ENCODE measurements at regions not wholly inside any gene's neighbourhood (a gene's known extent, or its start where the extent isn't known, plus 50 kb on each side); places are given as distances from the start of the nearest gene placed in this dataset.

- Histone ChIP-seq H3K27me3 (no peaks in the 10 kb centered on the region), H3K36me3 (no peaks in the 10 kb centered on the region), H3K27ac (no peak overlapping the region), H3K4me3 (no peak overlapping the region), H3K9me3 (no peaks in the 10 kb centered on the region), H3K4me1 (no peaks in the 10 kb centered on the region)
- no peak for DNase-seq
- no peak for TF ChIP-seq CTCF (IDR thresholded peaks at IDR 0.05)
- intact Hi-C loops (cut with DNase I): no loop called here
- peak; percentile 32 for ATAC-seq
These were observed 125.8 kb upstream of the ZNF366 start for GRCh38 chr5:72633041-72633445.

- DNase-seq (no peak), ATAC-seq (no peak)
- H3K9me3 ChIP-seq: no peaks in the 10 kb centered on the region
- H3K4me1 ChIP-seq: no peaks in the 10 kb centered on the region
- H3K27ac ChIP-seq: no peak overlapping the region
- TF ChIP-seq CTCF (IDR thresholded peaks at IDR 0.05): no peak
- H3K36me3 ChIP-seq: no peaks in the 10 kb centered on the region
- intact Hi-C loops (cut with DNase I): no loop called here
- no peaks in the 10 kb centered on the region for H3K27me3 ChIP-seq
- no peak overlapping the region for H3K4me3 ChIP-seq
These were observed 123.5 kb upstream of the ZNF366 start for GRCh38 chr5:72630721-72631120.

- no peaks in the 10 kb centered on the region for H3K36me3 ChIP-seq
- intact Hi-C loops (cut with DNase I): no loop called here
- no peak for TF ChIP-seq CTCF (IDR thresholded peaks at IDR 0.05)
- no peak for DNase-seq
- no peak overlapping the region for H3K27ac ChIP-seq
- H3K9me3 ChIP-seq: no peaks in the 10 kb centered on the region
- ATAC-seq: no peak
- H3K27me3 ChIP-seq: no peaks in the 10 kb centered on the region
- no peak overlapping the region for H3K4me3 ChIP-seq
- H3K4me1 ChIP-seq: no peaks in the 10 kb centered on the region
These were observed 122.9 kb upstream of the ZNF366 start for GRCh38 chr5:72630081-72630480.

GRCh38 chr5:72628771-72629371, 121.7 kb upstream of the ZNF366 start:
- Histone ChIP-seq H3K36me3 (no peaks in the 10 kb centered on the region), H3K4me3 (no peak overlapping the region), H3K9me3 (no peaks in the 10 kb centered on the region), H3K27ac (no peak overlapping the region), H3K27me3 (no peaks in the 10 kb centered on the region), H3K4me1 (no peaks in the 10 kb centered on the region)
- no peak for DNase-seq
- ATAC-seq: no peak
- TF ChIP-seq CTCF (IDR thresholded peaks at IDR 0.05): no peak
- intact Hi-C loops (cut with DNase I): no loop called here

GRCh38 chr5:72625332-72625731, 118.1 kb upstream of the ZNF366 start:
- H3K4me1 ChIP-seq: no peaks in the 10 kb centered on the region
- no peaks in the 10 kb centered on the region for H3K36me3 ChIP-seq
- H3K9me3 ChIP-seq: no peaks in the 10 kb centered on the region
- no peak overlapping the region for H3K4me3 ChIP-seq
- H3K27ac ChIP-seq: no peak overlapping the region
- DNase-seq (no peak), ATAC-seq (no peak)
- no peaks in the 10 kb centered on the region for H3K27me3 ChIP-seq
- no peak for TF ChIP-seq CTCF (IDR thresholded peaks at IDR 0.05)
- intact Hi-C loops (cut with DNase I): no loop called here

Data from left lung (tissue), 4 donors.